22Rv1 (cell line): ENCODE measurements at regions not wholly inside any gene's neighbourhood (a gene's known extent, or its start where the extent isn't known, plus 50 kb on each side); places are given as distances from the start of the nearest gene placed in this dataset.

ENCODE experiments used
- H3K27ac ChIP-seq: fragments of 450-650 bp; 2 replicates; pipeline ENCODE4 v1.5.1; 2017
- ZFX ChIP-seq: fragments of 450-650 bp; IDR thresholded peaks from 2 replicates; pipeline ENCODE4 v1.6.1; 2017; ENCODE audit warnings: antibody characterized with exemption, borderline replicate concordance
- TF ChIP-seq, protein P1 (sequence below): fragments of 450-650 bp; IDR thresholded peaks from 2 replicates; pipeline ENCODE4 v1.5.1; 2017; ENCODE audit warnings: mild to moderate bottlenecking

DNA sequence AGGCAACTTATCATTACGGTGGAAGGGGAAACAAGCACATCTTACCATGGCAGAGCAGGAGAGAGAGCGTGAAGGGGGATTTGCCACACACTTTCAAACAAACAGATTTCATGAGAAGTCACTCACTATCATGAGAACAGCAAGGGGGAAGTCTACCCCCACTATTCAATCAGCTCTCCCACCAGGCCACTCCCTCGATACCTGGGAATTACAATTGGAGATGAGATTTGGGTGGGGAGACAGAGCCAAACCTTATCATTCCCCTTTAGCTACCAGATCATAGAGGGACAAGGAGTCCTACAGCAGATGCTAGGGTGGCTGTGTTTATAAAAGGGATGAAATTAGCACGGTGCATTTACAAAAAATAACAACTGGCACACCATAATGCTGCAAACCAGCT, 2149.4 kb upstream of the ACO1 start:
- TF ChIP-seq, protein P1, sequence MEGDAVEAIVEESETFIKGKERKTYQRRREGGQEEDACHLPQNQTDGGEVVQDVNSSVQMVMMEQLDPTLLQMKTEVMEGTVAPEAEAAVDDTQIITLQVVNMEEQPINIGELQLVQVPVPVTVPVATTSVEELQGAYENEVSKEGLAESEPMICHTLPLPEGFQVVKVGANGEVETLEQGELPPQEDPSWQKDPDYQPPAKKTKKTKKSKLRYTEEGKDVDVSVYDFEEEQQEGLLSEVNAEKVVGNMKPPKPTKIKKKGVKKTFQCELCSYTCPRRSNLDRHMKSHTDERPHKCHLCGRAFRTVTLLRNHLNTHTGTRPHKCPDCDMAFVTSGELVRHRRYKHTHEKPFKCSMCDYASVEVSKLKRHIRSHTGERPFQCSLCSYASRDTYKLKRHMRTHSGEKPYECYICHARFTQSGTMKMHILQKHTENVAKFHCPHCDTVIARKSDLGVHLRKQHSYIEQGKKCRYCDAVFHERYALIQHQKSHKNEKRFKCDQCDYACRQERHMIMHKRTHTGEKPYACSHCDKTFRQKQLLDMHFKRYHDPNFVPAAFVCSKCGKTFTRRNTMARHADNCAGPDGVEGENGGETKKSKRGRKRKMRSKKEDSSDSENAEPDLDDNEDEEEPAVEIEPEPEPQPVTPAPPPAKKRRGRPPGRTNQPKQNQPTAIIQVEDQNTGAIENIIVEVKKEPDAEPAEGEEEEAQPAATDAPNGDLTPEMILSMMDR = no peak
- TF ChIP-seq ZFX = no peak
- H3K27ac ChIP-seq = 0 out of 2 replicates have a peak overlapping the region, but pooled peaks have one; percentile 1

DNA sequence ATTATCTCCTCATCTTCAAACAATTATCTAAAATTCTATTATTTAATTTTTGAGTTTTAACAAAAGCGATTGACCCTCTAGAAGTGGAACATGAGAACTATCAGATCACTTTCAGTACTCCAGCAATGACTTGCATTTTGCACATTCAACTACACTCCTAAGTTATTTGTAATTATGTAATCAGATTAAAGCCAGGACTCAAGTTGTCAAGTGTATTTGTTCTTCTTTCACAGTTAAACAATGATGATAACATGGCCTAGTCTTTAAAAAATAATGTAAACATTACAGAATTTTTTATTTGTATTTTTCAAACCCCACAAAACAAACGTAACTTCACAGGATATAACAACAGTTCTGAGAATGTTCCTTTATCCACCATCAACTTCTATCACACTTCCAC, 2148.9 kb upstream of the ACO1 start:
- H3K27ac ChIP-seq = 0 out of 2 replicates have a peak overlapping the region, but pooled peaks have one; percentile 1
- no peak for TF ChIP-seq ZFX
- TF ChIP-seq, protein P1 = no peak

GRCh38 chr9:30239878-30240277, 2144.6 kb upstream of the ACO1 start:
- TF ChIP-seq, protein P1 = no peak
- no peak for TF ChIP-seq ZFX

GRCh38 chr9:30243467-30243866, 2141.0 kb upstream of the ACO1 start:
- no peak for TF ChIP-seq ZFX
- TF ChIP-seq, protein P1 = no peak
- no peak overlapping the region for H3K27ac ChIP-seq

More at GRCh38 chr9:30239878-30240277, 2144.6 kb upstream of the ACO1 start:
- H3K27ac ChIP-seq = no peak overlapping the region

DNA sequence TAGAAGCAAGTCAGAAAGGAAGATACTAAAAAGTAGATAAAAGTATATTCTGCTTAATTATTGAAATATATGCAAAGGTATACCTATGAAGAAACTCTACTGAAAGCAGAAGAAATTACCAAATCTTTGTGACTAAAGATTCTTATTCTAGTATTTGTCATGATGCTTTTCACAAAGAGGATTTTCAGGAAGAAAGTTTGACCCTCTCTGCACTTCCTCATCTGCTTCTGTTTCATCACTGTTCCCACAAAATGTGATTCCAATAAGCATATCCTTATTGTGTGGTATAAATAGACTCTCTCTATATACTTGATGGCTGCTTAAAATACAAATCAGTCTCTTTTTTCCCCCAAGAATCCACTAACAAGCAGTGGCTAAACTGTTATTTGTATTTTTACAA, 2139.6 kb upstream of the ACO1 start:
- TF ChIP-seq, protein P1 = no peak
- no peak for TF ChIP-seq ZFX
- no peak overlapping the region for H3K27ac ChIP-seq

DNA sequence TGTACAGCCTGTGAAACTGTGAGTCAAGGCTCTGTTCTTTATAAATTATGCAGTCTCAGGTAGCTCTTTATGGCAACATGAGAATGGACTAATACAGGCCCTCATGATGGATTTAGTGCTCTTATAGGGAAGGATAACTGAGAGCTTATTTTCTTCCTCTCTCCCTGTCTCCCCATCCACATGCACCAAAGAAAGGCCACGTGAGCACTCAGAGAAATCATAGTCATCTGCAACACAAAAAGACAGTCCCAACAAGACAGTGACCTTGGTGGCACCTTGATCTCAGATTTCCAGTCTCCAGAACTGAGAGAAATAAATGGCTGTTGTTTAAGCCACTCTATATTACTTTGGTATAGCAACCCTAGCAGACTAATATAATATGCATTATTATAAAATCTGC, 2133.6 kb upstream of the ACO1 start:
- no peak overlapping the region for H3K27ac ChIP-seq
- no peak for TF ChIP-seq ZFX
- TF ChIP-seq, protein P1 = no peak

GRCh38 chr9:30258094-30258493, 2126.3 kb upstream of the ACO1 start:
- TF ChIP-seq ZFX = no peak
- TF ChIP-seq, protein P1 = no peak
- no peak overlapping the region for H3K27ac ChIP-seq
